GM23338 (cell line): ENCODE measurements at regions not wholly inside any gene's neighbourhood (a gene's known extent, or its start where the extent isn't known, plus 50 kb on each side); places are given as distances from the start of the nearest gene placed in this dataset.

ENCODE experiments used
- CREB1 ChIP-seq: fragments of 250-450 bp; sonication (Bioruptor Pico); IDR thresholded peaks from 2 replicates; pipeline ENCODE4 v1.5.0; 2020; ENCODE audit warnings: low read depth, mild to moderate bottlenecking, moderate library complexity
- EZH2 ChIP-seq: fragments of 200-600 bp; sonication (generic); IDR thresholded peaks from one replicate; pipeline ENCODE4 v1.8.0; 2017; ENCODE audit warnings: antibody characterized with exemption, mild to moderate bottlenecking, low read depth; ENCODE audit not compliant: unreplicated experiment
- EZH2phosphoT487 ChIP-seq: fragments of 200-600 bp; sonication (generic); IDR thresholded peaks from one replicate; pipeline ENCODE4 v1.8.1; 2018; ENCODE audit warnings: antibody characterized with exemption; ENCODE audit not compliant: unreplicated experiment
- POLR2AphosphoS5 ChIP-seq: IDR thresholded peaks from 2 replicates; pipeline ENCODE4 v1.6.1; 2016; ENCODE audit warnings: antibody characterized with exemption, low read depth
- TF ChIP-seq, protein P1 (sequence below), 2 experiments: fragments of 200-600 bp in 1 of 2; sonication (generic) in 1 of 2; conservative IDR thresholded peaks; 2 replicates each; pipeline versions ENCODE4 v1.5.1 to v1.6.1; 2016 to 2017; ENCODE audit warnings: antibody characterized with exemption in 2 of 2, low read depth in 2 of 2, mild to moderate bottlenecking in 2 of 2, moderate library complexity in 1 of 2
- TF ChIP-seq, protein P2 (sequence below): IDR thresholded peaks from one replicate; pipeline ENCODE4 v1.6.1; 2018; ENCODE audit warnings: antibody characterized with exemption; ENCODE audit not compliant: unreplicated experiment

DNA sequence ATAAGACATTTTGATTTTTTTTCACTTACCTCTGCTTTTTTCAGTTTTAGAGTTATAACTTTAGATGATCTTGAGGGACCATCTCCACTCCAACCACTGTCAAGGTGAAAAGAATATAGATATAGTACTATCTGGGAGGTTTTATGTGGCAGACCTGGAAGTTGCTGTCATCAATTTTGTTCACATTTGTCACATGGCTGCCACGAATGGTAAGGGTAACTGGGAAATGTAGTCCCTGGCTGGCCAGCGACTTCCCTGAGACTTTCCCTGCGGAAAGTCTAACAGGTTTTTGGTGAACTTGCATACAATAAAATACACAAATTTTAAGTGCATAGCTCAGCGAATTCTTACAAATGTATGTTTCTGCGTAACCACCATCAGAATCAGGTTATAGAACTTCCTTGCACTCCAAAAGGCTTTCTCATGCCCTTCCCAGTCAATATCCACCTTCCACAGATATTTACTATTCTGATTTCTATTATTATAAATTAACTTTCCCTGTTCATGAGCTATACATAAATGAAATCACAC is 121.5 kb downstream of the MAT2B start:
- TF ChIP-seq, protein P1, sequence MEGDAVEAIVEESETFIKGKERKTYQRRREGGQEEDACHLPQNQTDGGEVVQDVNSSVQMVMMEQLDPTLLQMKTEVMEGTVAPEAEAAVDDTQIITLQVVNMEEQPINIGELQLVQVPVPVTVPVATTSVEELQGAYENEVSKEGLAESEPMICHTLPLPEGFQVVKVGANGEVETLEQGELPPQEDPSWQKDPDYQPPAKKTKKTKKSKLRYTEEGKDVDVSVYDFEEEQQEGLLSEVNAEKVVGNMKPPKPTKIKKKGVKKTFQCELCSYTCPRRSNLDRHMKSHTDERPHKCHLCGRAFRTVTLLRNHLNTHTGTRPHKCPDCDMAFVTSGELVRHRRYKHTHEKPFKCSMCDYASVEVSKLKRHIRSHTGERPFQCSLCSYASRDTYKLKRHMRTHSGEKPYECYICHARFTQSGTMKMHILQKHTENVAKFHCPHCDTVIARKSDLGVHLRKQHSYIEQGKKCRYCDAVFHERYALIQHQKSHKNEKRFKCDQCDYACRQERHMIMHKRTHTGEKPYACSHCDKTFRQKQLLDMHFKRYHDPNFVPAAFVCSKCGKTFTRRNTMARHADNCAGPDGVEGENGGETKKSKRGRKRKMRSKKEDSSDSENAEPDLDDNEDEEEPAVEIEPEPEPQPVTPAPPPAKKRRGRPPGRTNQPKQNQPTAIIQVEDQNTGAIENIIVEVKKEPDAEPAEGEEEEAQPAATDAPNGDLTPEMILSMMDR (conservative IDR thresholded peaks at IDR 0.05; ENCODE audit: low read depth in 2 of 2): no peak
- TF ChIP-seq, protein P2, sequence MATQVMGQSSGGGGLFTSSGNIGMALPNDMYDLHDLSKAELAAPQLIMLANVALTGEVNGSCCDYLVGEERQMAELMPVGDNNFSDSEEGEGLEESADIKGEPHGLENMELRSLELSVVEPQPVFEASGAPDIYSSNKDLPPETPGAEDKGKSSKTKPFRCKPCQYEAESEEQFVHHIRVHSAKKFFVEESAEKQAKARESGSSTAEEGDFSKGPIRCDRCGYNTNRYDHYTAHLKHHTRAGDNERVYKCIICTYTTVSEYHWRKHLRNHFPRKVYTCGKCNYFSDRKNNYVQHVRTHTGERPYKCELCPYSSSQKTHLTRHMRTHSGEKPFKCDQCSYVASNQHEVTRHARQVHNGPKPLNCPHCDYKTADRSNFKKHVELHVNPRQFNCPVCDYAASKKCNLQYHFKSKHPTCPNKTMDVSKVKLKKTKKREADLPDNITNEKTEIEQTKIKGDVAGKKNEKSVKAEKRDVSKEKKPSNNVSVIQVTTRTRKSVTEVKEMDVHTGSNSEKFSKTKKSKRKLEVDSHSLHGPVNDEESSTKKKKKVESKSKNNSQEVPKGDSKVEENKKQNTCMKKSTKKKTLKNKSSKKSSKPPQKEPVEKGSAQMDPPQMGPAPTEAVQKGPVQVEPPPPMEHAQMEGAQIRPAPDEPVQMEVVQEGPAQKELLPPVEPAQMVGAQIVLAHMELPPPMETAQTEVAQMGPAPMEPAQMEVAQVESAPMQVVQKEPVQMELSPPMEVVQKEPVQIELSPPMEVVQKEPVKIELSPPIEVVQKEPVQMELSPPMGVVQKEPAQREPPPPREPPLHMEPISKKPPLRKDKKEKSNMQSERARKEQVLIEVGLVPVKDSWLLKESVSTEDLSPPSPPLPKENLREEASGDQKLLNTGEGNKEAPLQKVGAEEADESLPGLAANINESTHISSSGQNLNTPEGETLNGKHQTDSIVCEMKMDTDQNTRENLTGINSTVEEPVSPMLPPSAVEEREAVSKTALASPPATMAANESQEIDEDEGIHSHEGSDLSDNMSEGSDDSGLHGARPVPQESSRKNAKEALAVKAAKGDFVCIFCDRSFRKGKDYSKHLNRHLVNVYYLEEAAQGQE: no peak
- TF ChIP-seq POLR2AphosphoS5 (no peak), CREB1 (CRISPR knock-in tag) (no peak), EZH2phosphoT487 (no peak), EZH2 (no peak)
